NCI-H2107 treated with DMSO at 0.1 percent for 48 hours (cell line): ENCODE measurements at regions not wholly inside any gene's neighbourhood (a gene's known extent, or its start where the extent isn't known, plus 50 kb on each side); places are given as distances from the start of the nearest gene placed in this dataset.

Experiments
- DNase-seq: peaks from one replicate; lab custom pipeline; 2025; ENCODE audit not compliant: unreplicated experiment; lab: John Stamatoyannopoulos, UW

- DNase-seq, result no peak
Observed at GRCh38 chr11:97977726-97978125, 1043.0 kb upstream of the CNTN5 start.

- DNase-seq, result no peak
Observed at GRCh38 chr11:97979741-97980140, 1041.0 kb upstream of the CNTN5 start.

- no peak for DNase-seq
Observed at GRCh38 chr11:97982512-97982911, 1038.2 kb upstream of the CNTN5 start.

- DNase-seq, result no peak
Observed at GRCh38 chr11:97989121-97989520, 1031.6 kb upstream of the CNTN5 start.

GRCh38 chr11:97990162-97990920 is 1030.4 kb upstream of the CNTN5 start:
- DNase-seq, result no peak

GRCh38 chr11:97993562-97993961 is 1027.2 kb upstream of the CNTN5 start:
- no peak for DNase-seq

- no peak for DNase-seq
Observed at GRCh38 chr11:97995874-97996273, 1024.9 kb upstream of the CNTN5 start.

- no peak for DNase-seq
Observed at GRCh38 chr11:97996762-97997161, 1024.0 kb upstream of the CNTN5 start.

- DNase-seq, result no peak
Observed at GRCh38 chr11:98003606-98004371, 1017.0 kb upstream of the CNTN5 start.

- DNase-seq, result no peak
Observed at GRCh38 chr11:98007072-98007471, 1013.7 kb upstream of the CNTN5 start.

GRCh38 chr11:98027652-98028051 is 993.1 kb upstream of the CNTN5 start:
- no peak for DNase-seq

- no peak for DNase-seq
Observed at GRCh38 chr11:98029832-98030231, 990.9 kb upstream of the CNTN5 start.

- no peak for DNase-seq
Observed at GRCh38 chr11:98036810-98037209, 983.9 kb upstream of the CNTN5 start.

GRCh38 chr11:98040061-98040808 is 980.5 kb upstream of the CNTN5 start:
- DNase-seq, result no peak

- DNase-seq, result no peak
Observed at GRCh38 chr11:98047647-98048046, 973.1 kb upstream of the CNTN5 start.

- no peak for DNase-seq
Observed at GRCh38 chr11:98053851-98054250, 966.9 kb upstream of the CNTN5 start.

GRCh38 chr11:98056945-98057344 is 963.8 kb upstream of the CNTN5 start:
- DNase-seq, result no peak

GRCh38 chr11:98059488-98059887 is 961.3 kb upstream of the CNTN5 start:
- DNase-seq, result no peak

- no peak for DNase-seq
Observed at GRCh38 chr11:98060759-98061158, 960.0 kb upstream of the CNTN5 start.

- no peak for DNase-seq
Observed at GRCh38 chr11:98061858-98062257, 958.9 kb upstream of the CNTN5 start.

- no peak for DNase-seq
Observed at GRCh38 chr11:98062714-98063113, 958.0 kb upstream of the CNTN5 start.

- no peak for DNase-seq
Observed at GRCh38 chr11:98068251-98068650, 952.5 kb upstream of the CNTN5 start.
